GM10266 (cell line): ENCODE measurements at regions not wholly inside any gene's neighbourhood (a gene's known extent, or its start where the extent isn't known, plus 50 kb on each side); places are given as distances from the start of the nearest gene placed in this dataset.

Source experiments
- DNase-seq: peaks from one replicate; pipeline ENCODE4 v3.0.0; 2012; ENCODE audit errors: extremely low spot score
- TF ChIP-seq, protein P1 (sequence below): IDR thresholded peaks from 2 replicates; pipeline ENCODE4 v1.5.1; 2012; ENCODE audit warnings: mild to moderate bottlenecking, low read depth; ENCODE audit not compliant: control insufficient read depth, insufficient read depth; ENCODE audit errors: missing control alignments

DNA sequence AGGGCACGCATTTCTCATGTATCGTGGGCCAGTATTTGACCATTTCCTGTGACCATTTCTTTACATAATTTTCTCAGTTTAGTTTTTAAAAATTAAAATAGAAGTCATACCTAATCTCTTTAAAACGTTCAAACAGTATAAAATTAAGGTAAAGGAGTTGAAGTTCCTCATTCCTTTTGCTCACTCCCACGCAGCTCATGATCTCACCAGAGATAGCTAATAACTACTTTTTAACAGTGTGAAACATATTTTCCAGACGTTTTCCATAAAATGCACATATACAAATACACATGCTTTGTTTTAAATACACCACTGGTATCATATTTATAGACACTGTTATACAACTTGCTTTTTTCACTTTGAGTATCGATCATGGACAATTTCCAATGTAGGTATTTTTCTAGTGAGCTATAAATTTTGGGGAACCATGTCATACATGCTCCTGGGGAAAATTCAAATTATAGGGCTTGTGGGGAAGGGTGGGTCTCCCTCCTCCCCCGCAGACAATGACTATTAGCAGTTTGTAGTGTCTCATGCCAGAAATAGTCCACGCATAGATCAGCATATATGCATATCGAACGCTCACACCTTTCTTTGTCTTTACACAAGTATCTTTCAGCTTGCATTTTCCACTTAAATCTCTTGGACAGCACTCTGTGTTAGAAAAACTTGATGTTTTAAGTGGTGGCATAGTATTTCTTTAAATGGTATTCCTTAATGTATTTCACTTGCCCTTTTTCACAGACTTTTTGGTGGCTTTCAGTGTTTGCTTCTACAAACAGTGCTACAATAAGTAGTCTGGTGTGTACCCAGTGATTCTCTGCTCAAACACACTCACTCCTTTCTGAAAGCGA is 145.5 kb upstream of the ZNF217 start:
- TF ChIP-seq, protein P1, sequence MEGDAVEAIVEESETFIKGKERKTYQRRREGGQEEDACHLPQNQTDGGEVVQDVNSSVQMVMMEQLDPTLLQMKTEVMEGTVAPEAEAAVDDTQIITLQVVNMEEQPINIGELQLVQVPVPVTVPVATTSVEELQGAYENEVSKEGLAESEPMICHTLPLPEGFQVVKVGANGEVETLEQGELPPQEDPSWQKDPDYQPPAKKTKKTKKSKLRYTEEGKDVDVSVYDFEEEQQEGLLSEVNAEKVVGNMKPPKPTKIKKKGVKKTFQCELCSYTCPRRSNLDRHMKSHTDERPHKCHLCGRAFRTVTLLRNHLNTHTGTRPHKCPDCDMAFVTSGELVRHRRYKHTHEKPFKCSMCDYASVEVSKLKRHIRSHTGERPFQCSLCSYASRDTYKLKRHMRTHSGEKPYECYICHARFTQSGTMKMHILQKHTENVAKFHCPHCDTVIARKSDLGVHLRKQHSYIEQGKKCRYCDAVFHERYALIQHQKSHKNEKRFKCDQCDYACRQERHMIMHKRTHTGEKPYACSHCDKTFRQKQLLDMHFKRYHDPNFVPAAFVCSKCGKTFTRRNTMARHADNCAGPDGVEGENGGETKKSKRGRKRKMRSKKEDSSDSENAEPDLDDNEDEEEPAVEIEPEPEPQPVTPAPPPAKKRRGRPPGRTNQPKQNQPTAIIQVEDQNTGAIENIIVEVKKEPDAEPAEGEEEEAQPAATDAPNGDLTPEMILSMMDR, result no peak
- DNase-seq, result peak; percentile 32

DNA sequence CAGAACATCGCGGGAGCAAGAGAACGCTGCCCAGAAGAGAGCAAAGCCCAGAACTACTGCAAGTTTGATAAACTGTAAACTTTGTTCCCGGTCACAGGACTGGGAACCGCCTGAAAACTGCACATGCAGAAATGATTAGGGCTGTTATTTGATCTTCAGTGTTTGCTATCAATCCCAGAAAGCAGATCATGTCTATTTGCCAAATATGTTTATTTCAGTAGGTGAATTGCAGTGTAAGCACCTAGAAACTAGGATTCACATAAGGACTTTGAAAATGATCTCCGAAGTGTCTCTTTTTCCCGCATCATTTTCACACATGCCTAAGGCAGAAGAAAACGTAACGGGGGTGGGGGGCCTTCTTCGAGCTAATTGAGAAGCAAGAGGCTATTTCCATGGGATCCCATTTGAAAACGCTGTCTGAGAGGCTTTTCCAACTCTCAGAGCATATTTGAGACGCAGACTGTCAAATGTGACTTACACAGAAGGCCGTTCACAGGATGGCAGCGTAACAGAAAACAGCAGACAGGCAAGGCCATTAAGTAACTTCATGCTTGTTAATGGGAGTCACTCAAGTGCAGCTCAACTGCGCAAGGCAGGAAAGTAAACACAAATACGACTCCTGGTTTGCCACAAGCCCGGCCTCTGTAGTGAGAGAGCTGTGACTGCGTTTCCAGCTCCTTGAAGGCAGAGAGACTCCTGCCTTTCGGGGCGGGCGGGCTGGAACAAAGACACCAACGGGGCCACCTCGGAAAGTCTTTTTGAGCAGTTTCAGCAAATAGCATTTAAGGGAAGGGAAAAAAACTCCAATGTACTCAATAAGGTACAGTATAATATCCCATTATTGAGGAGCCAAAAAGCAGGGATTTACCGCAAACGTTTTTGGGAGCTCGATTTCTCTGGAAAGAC is 144.7 kb upstream of the ZNF217 start:
- no peak for DNase-seq
- TF ChIP-seq, protein P1, result no peak

DNA sequence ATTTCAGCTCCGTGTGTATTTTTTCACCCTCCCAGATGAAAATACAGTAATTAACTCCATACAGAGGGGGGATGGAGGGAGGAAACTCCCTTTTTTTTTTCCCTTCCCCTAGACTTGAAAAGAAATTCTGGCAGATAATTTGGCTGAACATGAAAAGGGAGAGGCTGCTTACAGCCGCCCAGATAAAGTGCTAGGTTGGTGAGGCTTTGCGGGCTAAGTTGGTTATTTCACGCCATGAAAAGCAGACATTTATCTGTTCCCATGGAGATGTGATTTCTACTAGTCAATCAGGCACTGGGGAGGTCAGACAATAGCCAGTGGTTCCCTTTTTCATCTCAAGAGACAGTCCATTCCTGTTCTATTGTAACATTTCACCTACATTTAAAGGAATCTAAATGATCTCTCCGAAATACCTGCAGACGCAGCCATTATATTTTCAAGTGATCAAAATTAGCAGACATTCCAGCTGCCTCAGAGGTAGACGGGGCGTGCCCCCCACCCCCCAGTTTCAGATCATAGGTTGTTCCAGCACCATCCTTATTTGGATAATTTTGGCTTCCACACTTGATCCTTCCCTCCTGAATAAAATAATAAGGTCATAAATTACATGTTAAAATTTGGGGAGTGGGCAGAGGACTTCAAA is 143.9 kb upstream of the ZNF217 start:
- DNase-seq, result no peak

DNA sequence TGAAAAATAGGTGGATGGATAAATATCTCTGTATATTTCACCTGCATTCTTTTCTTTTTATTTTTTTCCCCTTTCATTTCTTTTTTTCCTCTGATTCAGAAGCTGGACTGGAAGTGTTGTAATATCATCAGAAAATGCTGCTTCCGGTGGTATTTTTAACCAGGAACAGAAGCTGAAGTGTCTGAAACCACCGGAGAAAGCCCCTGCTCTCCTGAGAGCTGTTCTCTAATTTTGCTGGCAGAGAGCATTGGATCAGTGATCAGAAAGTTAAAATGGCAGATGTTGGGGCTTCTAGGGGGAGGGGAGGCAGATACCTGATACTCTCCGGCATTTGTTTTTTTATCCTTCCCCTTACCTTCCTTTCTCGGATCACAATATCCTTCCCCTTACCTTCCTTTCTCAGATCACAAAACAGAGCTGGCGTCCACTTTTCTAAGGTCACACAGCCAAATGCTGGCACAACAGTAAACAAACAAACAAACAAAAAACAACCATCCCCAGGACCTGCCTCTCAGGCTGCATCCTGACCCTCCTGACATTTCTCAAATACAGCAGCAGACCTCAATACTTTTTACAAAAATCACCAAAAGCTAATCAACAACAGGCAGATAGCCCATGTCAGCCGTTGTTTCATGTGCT is 143.2 kb upstream of the ZNF217 start:
- TF ChIP-seq, protein P1, result no peak
- DNase-seq, result peak; percentile 46

More for the DNA sequence above, 143.9 kb upstream of the ZNF217 start:
- TF ChIP-seq, protein P1, result no peak

DNA sequence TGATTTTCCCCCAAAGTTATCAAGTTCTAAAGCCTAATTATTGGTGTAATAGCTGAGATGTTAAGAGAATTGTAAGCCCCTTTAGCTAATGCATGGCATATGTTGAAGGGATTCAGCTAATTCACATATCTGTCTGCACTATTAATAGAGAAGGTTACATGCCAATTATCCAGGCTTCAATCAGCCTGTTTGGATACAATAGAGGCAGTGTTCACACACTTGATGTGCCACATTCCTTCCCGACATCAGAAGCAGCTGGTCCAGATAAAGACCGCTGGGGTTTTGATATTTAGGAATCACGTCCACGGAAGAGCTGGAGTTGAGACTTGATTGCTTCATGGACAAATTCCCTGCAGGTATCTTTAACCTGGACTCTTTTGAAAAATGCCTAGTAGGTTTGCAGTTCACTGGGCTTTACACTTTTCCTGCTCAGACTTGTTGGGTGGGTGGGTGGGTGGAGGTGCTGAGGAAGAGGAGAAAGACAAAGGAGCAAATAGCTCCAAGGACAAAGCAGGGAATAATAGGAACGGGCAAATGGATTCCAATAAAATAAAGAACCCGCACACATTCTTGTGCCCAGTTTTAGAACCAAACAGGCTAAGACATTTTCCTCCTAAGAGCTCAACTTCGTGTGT is 142.6 kb upstream of the ZNF217 start:
- TF ChIP-seq, protein P1, result no peak
- DNase-seq, result no peak

DNA sequence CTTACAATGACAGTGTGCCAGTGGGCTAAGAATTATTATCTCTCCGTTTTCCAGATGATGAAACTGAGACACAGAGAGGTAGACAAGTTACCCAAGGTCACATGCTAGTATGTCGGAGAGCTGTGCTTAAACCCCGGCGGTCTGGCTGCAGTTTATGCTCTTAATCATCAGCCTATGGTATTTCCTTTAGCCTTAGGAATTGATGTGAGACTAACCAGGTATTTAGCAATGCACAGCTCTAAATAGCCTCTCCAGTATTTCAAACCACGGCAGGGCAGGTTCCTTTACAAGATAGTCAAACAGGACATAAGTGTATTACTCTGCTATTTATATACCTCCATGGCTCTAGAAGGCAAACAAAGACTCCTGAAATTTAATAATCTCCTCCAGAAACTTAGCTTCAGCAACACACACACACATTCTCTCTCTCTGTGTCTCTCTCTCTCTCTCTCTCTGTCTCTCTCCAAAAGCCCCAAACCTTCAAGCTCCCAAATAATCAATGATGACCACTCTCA is 142.0 kb upstream of the ZNF217 start:
- TF ChIP-seq, protein P1, result no peak
- DNase-seq, result no peak
